ENCODE measurements at regions not wholly inside any gene's neighbourhood (a gene's known extent, or its start where the extent isn't known, plus 50 kb on each side); places are given as distances from the start of the nearest gene placed in this dataset.
A peak's percentile ranks its signal among the peaks of the same experiment; 100 is the strongest.
"Not testable (repeated sequence)": the region's sequence is repeated elsewhere in the genome, so short reads cannot be mapped to it uniquely, and the experiment has no call there.

DNA sequence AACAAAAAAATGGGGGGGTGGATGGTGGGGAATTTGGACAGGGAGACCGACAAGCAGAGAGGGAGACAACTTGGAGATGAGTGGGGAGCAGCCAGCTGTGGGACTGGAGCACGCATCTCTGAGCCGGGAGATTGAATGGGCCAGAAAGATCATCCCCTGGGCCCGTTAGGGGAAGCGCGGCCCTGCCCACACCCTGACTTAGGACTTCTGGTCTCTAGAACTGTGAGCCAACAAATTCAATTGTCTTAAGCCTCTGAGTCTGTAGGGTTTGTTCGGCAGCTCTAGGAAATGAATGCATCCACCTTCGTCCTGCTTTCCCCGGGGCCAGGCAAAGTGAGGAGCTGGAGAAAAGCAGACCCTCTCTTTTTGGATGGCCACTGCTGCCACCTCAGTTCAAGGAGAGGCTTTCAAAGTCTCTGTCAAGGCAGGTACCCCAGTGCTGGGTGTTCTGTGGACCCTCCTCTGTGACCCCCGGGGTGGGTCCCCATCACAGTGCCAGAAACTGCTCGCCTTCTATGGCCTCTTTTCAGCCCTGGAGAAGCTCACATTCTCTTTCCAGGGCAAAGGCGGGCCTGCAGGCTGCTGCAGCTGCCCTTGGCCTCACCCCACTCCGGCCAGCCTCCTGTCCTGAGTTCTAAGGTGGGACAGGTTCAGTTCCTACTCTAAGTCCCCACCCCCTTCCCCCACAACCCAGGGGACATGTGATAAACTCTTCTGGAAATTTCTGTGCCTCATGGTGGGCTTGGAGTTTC, 423.2 kb downstream of the RPS24 start:
- no peak overlapping the region for H3K27ac ChIP-seq
- DNase-seq (ENCODE audit: low read depth, low spot score), result no peak

DNA sequence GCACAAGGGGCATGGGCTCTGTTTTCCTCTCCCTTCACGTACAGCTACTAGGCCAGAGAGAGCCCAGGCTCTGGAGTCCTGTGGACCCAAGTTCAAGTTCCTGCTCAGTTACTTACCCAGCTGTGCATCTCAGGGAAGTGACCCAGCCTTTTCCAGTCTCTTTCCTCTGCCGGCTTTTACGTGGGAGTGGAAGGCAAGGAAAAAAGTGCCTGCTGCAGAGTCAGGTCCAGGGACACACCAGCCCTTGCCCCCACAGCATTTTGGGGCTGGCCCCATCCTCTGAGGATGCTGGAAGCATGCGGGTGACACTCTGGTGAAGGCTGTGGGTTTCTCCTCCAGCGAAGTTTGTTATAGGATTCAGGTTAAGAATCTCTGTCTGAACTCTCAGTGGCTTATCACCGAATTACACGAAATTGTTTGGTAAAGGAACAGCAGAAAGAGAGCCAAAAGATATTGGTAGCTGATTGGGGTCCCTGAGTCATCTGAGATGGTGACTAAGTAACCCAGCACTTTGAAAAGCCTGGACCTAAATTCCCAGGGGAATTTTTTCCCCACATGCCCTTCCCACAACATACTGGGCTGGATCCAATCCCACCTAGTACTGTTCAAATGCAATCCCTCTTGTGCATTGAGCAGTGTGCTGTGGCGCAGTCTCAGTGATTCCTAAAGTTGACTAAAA, 424.3 kb downstream of the RPS24 start:
- DNase-seq (ENCODE audit: low read depth, low spot score), result no peak
- H3K27ac ChIP-seq, result no peak overlapping the region

- H3K27ac ChIP-seq, result no peak overlapping the region
- DNase-seq (ENCODE audit: low read depth, low spot score), result peak; percentile 16
These were observed 425.4 kb downstream of the RPS24 start for GRCh38 chr10:78458983-78459638.

- H3K27ac ChIP-seq, result no peak overlapping the region
- DNase-seq (ENCODE audit: low read depth, low spot score), result no peak
These were observed 426.0 kb downstream of the RPS24 start for GRCh38 chr10:78459639-78460037.

GRCh38 chr10:78460204-78460603, 426.5 kb downstream of the RPS24 start:
- H3K27ac ChIP-seq, result no peak overlapping the region
- DNase-seq (ENCODE audit: low read depth, low spot score), result no peak

- DNase-seq (ENCODE audit: low read depth, low spot score), result no peak
- no peak overlapping the region for H3K27ac ChIP-seq
These were observed 427.7 kb downstream of the RPS24 start for GRCh38 chr10:78461333-78461732.

DNA sequence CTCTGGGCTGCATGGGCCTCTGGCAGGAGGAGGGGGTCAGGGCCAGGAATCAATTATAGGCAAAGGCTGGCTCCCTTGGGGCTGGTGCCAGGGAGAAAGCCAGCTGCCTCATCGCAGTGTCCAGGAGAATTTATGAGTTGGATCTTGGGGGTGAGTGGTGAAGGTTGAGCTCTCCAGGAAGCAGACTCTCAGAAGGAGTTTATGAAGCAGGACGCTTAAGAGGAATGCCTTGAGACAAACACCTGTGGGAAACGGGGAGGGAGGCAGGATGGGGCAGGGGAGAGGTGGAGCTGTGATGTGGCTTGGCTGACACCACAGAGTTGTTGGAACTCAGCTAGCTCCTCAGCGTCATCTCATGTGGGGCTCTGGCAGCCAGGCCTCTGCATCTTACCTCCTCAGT, 428.5 kb downstream of the RPS24 start:
- DNase-seq (ENCODE audit: low read depth, low spot score), result no peak
- no peak overlapping the region for H3K27ac ChIP-seq

DNA sequence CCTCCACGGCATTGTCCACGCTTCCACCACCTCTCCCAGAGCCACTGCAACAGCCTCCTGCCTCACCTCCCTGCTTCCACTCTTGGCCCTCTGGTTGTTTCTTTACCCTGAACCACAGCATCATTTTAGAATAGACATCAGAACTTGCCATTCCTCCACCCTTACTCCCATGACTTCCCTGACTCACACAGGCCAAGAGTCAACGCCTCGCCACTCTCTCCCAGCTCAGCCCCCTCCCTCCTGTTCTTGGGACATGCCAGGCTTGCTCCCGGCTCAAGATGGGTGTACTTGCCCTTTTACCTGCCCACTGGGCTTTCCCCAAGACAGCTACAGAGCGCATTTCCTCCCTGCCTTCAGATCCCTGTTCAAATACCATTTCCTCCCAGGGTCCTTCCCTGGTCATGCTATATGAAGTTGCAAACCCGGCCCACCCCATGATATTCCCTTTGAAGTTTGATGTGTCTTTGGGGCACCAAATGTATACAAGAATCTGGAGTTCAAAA, 429.1 kb downstream of the RPS24 start:
- no peak for DNase-seq (ENCODE audit: low read depth, low spot score)
- no peak overlapping the region for H3K27ac ChIP-seq

DNA sequence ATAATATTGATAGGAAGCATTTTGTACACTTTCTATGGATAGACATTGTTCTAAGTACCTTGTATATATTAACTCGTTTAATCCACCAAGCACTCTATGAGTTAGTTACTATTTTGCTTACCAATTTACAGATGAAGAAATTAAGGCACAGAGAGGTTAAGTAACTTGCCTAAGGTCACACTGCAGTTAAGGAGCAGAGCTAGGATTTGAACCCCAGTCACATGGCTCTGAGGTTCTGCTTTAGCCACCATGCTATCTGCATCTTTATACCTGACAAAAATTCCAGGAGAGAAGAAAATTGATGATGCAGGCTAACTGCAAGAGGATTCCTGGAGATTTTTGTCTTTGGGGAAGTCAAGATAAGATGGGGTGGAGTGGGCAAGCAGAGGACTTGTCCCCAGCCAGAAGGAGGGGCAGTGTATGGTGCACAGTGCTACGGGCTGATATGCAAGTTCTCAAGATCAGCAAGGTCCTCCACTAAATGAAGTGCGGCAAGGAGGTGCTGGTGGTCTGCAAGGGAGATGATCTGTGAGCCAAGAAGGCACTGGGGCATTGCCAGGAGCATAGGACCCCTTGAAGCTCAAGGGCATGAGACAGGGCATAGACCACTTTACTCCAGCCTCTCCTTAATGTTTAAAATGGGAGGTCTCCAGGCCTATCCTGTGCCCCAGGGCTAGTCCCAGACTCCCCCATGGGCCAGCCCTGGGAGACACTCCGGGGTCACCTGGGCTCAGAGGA, 430.6 kb downstream of the RPS24 start:
- H3K27ac ChIP-seq, result no peak overlapping the region
- no peak for DNase-seq (ENCODE audit: low read depth, low spot score)

- H3K27ac ChIP-seq, result no peak overlapping the region
- DNase-seq (ENCODE audit: low read depth, low spot score), result no peak
These were observed 431.2 kb downstream of the RPS24 start for GRCh38 chr10:78464856-78465267.

DNA sequence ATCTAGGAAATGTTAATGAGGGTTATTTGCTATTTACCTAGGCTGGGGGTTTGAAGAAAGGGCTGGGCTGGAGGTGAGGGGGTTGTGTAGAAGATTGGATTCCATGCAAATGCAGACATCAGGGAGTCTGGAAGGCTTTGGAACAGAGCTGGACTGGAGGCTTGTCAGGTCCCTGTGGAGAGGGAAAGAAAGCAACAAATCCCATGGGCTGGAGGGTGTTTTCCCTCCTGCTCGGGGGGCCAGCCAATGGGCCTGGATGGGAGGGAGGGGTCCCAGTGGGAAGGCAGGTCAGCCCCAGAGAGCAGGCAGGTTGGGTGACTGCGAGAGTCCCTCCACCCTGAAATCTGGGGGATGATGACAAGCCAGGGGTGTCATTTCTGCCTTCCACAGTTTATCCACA, 431.8 kb downstream of the RPS24 start:
- H3K27ac ChIP-seq, result no peak overlapping the region
- no peak for DNase-seq (ENCODE audit: low read depth, low spot score)

DNA sequence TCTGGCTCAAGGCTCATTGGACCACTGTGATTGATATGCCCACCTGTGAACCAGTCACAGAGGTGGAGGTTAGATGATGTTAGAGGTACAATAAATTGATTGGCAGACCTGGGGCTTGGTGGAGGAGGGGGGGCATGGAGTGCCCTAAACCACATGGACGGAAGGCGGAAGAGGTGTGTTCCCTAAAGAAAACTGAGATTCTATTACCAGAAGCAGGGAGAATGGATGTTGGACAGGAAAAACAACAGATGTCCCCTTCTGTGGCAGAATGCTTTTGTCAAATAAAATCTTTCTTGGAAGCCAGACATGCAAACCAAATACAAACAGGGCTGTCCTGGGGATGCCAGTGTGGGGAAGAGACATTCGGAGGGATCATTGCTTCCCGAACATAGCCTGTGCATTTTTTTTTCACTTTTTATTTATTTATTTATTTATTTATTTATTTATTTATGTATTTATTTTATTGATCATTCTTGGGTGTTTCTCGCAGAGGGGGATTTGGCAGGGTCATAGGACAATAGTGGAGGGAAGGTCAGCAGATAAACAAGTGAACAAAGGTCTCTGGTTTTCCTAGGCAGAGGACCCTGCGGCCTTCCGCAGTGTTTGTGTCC, 433.9 kb downstream of the RPS24 start:
- H3K27ac ChIP-seq, result no peak overlapping the region
- no peak for DNase-seq (ENCODE audit: low read depth, low spot score)

DNA sequence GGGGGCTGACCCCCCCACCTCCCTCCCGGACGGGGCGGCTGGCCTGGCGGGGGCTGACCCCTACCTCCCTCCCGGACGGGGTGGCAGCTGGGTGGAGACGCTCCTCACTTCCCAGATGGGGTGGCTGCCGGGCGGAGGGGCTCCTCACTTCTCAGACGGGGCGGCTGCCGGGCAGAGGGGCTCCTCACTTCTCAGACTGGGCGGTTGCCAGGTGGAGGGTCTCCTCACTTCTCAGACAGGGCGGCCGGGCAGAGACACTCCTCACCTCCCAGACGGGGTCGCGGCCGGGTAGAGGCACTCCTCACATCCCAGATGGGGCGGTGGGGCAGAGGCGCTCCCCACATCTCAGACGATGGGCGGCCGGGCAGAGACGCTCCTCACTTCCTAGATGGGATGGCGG, 435.1 kb downstream of the RPS24 start:
- not testable (repeated sequence) for DNase-seq (ENCODE audit: low read depth, low spot score); H3K27ac ChIP-seq

DNA sequence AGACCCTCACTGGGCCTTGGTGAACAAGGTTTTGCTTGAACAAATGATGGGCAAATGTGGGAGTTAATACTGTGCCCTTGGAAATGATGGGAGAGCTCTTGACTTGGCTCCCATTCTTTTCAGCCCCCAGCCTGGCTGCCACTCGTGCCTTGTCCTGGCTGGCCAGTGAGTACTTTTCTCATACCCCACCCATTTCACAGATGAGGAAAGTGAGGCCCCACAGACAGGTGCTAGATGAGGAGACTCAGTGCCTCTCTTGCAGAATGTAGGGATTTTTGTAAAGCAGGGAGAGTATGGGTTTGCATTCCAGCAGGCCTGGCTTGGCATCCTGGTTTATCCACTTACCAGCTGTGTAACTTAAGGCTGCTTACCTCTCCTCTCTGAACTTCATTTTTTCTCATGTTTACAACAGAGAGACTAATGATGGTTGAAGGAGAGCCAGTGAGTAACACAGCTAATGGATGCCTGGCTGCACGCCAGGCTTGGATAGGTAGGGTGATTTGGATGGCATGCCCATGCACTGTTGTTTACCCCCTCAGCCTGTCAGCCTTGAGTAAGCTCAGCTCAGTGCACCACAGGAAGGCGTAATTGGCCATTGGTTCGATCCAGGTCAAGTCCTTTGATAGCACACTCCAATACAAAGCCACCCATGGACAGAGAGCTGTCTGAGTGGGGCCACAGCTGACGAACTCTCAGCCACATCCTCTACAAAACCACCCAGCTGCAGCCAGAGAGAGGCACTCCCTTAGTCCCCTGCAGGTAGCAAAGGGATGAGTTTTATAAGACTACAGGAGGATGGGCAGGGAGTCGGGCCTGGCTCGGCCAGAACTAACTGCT, 436.8 kb downstream of the RPS24 start:
- H3K27ac ChIP-seq, result no peak overlapping the region
- DNase-seq (ENCODE audit: low read depth, low spot score), result no peak

DNA sequence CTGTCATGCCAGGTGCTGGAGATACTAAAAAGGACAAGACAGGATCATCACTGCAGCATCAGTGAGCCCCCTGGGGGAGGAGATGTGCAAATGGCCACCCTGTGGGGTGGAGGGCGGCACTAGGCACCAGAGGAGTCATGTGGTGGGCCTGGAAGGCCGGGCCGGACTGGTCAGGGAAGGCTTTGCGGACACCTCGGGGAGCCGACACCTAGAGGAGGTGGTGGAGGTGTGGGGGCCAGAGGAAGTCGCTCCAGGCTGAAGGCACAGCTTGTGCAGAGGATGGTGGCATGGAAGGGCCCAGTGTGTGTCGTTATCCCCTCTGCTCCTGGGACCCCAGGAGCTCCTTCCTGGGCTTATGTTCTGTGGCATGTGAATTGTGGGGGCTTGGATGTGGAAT, 437.7 kb downstream of the RPS24 start:
- no peak for DNase-seq (ENCODE audit: low read depth, low spot score)
- H3K27ac ChIP-seq, result no peak overlapping the region

GRCh38 chr10:78471723-78472550, 438.3 kb downstream of the RPS24 start:
- H3K27ac ChIP-seq, result no peak overlapping the region
- DNase-seq (ENCODE audit: low read depth, low spot score), result no peak

- no peak for DNase-seq (ENCODE audit: low read depth, low spot score)
These were observed 438.9 kb downstream of the RPS24 start for GRCh38 chr10:78472551-78472890.

DNA sequence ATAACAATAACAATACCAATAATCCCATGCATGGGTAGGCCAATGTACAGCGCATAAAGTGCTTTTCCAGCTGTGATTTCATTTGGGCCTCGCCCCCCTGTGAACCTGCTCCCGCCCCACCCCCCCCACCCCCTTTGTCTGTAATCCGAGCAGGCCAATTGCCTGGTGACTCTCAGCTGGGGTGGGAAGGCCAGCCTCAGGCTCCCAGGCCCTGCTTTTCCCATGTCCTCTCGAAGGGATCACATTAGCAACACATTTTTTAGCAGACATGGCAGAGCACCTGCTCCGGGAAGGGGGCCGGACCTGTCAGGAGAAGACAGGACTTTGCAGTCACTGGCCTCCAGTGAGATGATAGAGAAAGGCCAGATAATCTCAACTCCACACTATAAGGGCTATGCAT, 439.3 kb downstream of the RPS24 start:
- DNase-seq (ENCODE audit: low read depth, low spot score), result no peak
- no peak overlapping the region for H3K27ac ChIP-seq

More at GRCh38 chr10:78472551-78472890, 438.9 kb downstream of the RPS24 start:
- no peak overlapping the region for H3K27ac ChIP-seq

DNA sequence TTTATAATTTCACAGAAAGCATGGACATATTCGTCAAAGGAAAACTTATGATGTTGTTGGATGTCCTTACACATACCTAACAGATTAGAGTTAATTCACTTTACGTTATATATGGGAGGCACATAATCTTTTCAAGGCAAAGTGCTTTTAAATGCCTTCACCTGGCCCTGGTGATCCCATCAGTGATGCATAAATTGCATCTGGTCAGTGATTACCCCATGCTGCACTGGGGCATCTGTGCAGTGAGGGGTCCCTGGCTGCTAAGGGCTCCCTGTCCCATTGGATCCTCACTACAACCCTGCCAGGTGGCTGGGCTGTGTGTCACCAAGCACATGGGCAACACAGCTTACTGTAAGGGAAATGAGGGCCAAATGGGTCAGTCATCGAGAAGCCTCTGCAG, 441.1 kb downstream of the RPS24 start:
- H3K27ac ChIP-seq, result no peak overlapping the region
- no peak for DNase-seq (ENCODE audit: low read depth, low spot score)
